ENCODE measurements at regions not wholly inside any gene's neighbourhood (a gene's known extent, or its start where the extent isn't known, plus 50 kb on each side); places are given as distances from the start of the nearest gene placed in this dataset.

GRCh38 chr1:82542141-82542540 is 741.4 kb downstream of the ADGRL2 start:
- ATAC-seq (no peak), DNase-seq (no peak)
- H3K4me1 ChIP-seq, result no peaks in the 10 kb centered on the region
- intact Hi-C loops (cut with DNase I), result no loop called here
- H3K4me3 ChIP-seq, result no peak overlapping the region
- no peaks in the 10 kb centered on the region for H3K36me3 ChIP-seq
- WGBS, 4 donors, result 88 to 97% (median 96%) methylated on average over 4 of the region's 4 CpGs
- H3K27ac ChIP-seq, result no peak overlapping the region
- no peaks in the 10 kb centered on the region for H3K27me3 ChIP-seq
- no peak for TF ChIP-seq POLR2A (IDR thresholded peaks at IDR 0.05)
- TF ChIP-seq, protein P1, sequence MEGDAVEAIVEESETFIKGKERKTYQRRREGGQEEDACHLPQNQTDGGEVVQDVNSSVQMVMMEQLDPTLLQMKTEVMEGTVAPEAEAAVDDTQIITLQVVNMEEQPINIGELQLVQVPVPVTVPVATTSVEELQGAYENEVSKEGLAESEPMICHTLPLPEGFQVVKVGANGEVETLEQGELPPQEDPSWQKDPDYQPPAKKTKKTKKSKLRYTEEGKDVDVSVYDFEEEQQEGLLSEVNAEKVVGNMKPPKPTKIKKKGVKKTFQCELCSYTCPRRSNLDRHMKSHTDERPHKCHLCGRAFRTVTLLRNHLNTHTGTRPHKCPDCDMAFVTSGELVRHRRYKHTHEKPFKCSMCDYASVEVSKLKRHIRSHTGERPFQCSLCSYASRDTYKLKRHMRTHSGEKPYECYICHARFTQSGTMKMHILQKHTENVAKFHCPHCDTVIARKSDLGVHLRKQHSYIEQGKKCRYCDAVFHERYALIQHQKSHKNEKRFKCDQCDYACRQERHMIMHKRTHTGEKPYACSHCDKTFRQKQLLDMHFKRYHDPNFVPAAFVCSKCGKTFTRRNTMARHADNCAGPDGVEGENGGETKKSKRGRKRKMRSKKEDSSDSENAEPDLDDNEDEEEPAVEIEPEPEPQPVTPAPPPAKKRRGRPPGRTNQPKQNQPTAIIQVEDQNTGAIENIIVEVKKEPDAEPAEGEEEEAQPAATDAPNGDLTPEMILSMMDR (IDR thresholded peaks at IDR 0.05), result no peak
- H3K9me3 ChIP-seq, result peaks cover 0 to 42% (median 3%) of the 10 kb centered on the region in 12 donors

DNA sequence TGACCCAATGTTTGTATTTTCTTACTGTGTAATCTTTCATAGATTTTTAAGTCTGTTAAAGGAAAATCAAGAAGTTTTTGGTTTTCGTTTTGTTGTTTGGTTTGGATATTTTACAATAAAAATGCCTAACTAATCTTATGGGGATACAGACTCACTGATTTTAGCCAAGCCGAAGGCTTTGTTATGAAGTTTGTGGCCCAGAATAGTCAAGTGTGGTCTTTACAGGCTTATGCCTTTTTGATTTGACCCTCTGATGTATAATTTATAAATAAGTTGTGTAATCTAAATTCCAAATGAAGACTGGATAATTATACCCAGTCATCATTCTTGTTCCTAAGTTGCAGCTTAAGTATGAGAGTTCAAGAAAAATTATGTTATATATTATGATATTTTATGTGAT is 739.3 kb downstream of the ADGRL2 start:
- Histone ChIP-seq H3K27ac (no peak overlapping the region), H3K27me3 (no peaks in the 10 kb centered on the region), H3K4me1 (no peaks in the 10 kb centered on the region), H3K4me3 (no peak overlapping the region), H3K36me3 (no peaks in the 10 kb centered on the region), H3K9me3 (peaks cover 0 to 37% (median 3%) of the 10 kb centered on the region in 12 donors)
- WGBS, 4 donors, result 67 to 85% (median 73%) methylated on average over 2 of the region's 2 CpGs
- TF ChIP-seq, protein P1 (IDR thresholded peaks at IDR 0.05), result no peak
- no peak for TF ChIP-seq POLR2A (IDR thresholded peaks at IDR 0.05)
- DNase-seq, result no peak
- intact Hi-C loops (cut with DNase I), result no loop called here
- no peak for ATAC-seq

GRCh38 chr1:82538876-82539275 is 738.1 kb downstream of the ADGRL2 start:
- Histone ChIP-seq H3K4me3 (no peak overlapping the region), H3K9me3 (peaks cover 0 to 25% (median under 1%) of the 10 kb centered on the region in 12 donors), H3K27me3 (no peaks in the 10 kb centered on the region), H3K4me1 (no peaks in the 10 kb centered on the region), H3K36me3 (no peaks in the 10 kb centered on the region), H3K27ac (no peak overlapping the region)
- DNase-seq (no peak), ATAC-seq (no peak)
- TF ChIP-seq, protein P1 (IDR thresholded peaks at IDR 0.05), result no peak
- TF ChIP-seq POLR2A (IDR thresholded peaks at IDR 0.05), result no peak
- intact Hi-C loops (cut with DNase I), result no loop called here

- WGBS, 4 donors, result 88 to 97% (median 94%) methylated on average over 6 of the region's 6 CpGs
Observed at GRCh38 chr1:82534996-82535395, 734.3 kb downstream of the ADGRL2 start.

More at GRCh38 chr1:82534996-82535395, 734.3 kb downstream of the ADGRL2 start:
- no peak overlapping the region for H3K4me3 ChIP-seq
- H3K36me3 ChIP-seq, result no peaks in the 10 kb centered on the region
- ATAC-seq (no peak), DNase-seq (no peak)
- intact Hi-C loops (cut with DNase I), result no loop called here
- H3K9me3 ChIP-seq, result peaks cover 0 to 10% (median 6%) of the 10 kb centered on the region in 12 donors
- TF ChIP-seq, protein P1 (IDR thresholded peaks at IDR 0.05), result no peak
- TF ChIP-seq POLR2A (IDR thresholded peaks at IDR 0.05), result no peak
- H3K27ac ChIP-seq, result no peak overlapping the region
- no peaks in the 10 kb centered on the region for H3K27me3 ChIP-seq
- no peaks in the 10 kb centered on the region for H3K4me1 ChIP-seq
